Right atrium auricular region (tissue), 2 donors: ENCODE measurements at regions not wholly inside any gene's neighbourhood (a gene's known extent, or its start where the extent isn't known, plus 50 kb on each side); places are given as distances from the start of the nearest gene placed in this dataset.

Experiments
- DNase-seq: peaks from one replicate; pipeline ENCODE4 v3.0.0-alpha.2; 2019; ENCODE audit warnings: low spot score
- H3K27ac ChIP-seq, 2 donors: fragments of 200-600 bp; sonication (generic); 1 replicate in 1 of 2; 2 replicates in 1 of 2; pipeline ENCODE4 v1.5.1; 2016 to 2019
- H3K27me3 ChIP-seq, 2 donors: fragments of 200-600 bp; sonication (generic); one replicate each; pipeline versions ENCODE4 v1.5.1 to v1.6.0; 2017 to 2019
- H3K36me3 ChIP-seq: fragments of 200-600 bp; sonication (generic); one replicate; pipeline ENCODE4 v1.5.1; 2016
- H3K4me1 ChIP-seq, 2 donors: fragments of 200-600 bp; sonication (generic); one replicate each; pipeline versions ENCODE4 v1.5.1 to v1.6.0; 2017 to 2019
- H3K4me3 ChIP-seq, 2 donors: fragments of 200-600 bp; sonication (generic); 1 replicate in 1 of 2; 2 replicates in 1 of 2; pipeline ENCODE4 v1.5.1; 2017 to 2019; ENCODE audit warnings: mild to moderate bottlenecking in 1 of 2, moderate library complexity in 1 of 2
- H3K9me3 ChIP-seq, 2 donors: fragments of 200-600 bp; sonication (generic); one replicate each; pipeline ENCODE4 v1.5.1; 2019
- CTCF ChIP-seq, 2 donors: fragments of 200-600 bp; sonication (generic); IDR thresholded peaks; one replicate each; pipeline ENCODE4 v1.5.1; 2019; ENCODE audit warnings: antibody characterized with exemption in 2 of 2

- Histone ChIP-seq H3K4me1 (no peaks in the 10 kb centered on the region), H3K36me3 (no peaks in the 10 kb centered on the region), H3K9me3 (no peaks in the 10 kb centered on the region), H3K27me3 (no peaks in the 10 kb centered on the region), H3K27ac (no peak overlapping the region), H3K4me3 (no peak overlapping the region)
- TF ChIP-seq CTCF (IDR thresholded peaks at IDR 0.05) = no peak
- DNase-seq = no peak
Observed at GRCh38 chr2:23145460-23145859, 239.5 kb upstream of the KLHL29 start.

GRCh38 chr2:23146011-23146410 is 239.0 kb upstream of the KLHL29 start:
- DNase-seq = no peak
- H3K27me3 ChIP-seq = no peaks in the 10 kb centered on the region
- H3K27ac ChIP-seq = no peak overlapping the region
- no peaks in the 10 kb centered on the region for H3K9me3 ChIP-seq
- TF ChIP-seq CTCF (IDR thresholded peaks at IDR 0.05) = no peak
- H3K4me1 ChIP-seq = no peaks in the 10 kb centered on the region
- H3K36me3 ChIP-seq = no peaks in the 10 kb centered on the region
- no peak overlapping the region for H3K4me3 ChIP-seq

GRCh38 chr2:23148342-23148741 is 236.6 kb upstream of the KLHL29 start:
- Histone ChIP-seq H3K36me3 (no peaks in the 10 kb centered on the region), H3K27ac (no peak overlapping the region), H3K27me3 (no peaks in the 10 kb centered on the region), H3K9me3 (no peaks in the 10 kb centered on the region), H3K4me3 (no peak overlapping the region), H3K4me1 (no peaks in the 10 kb centered on the region)
- TF ChIP-seq CTCF (IDR thresholded peaks at IDR 0.05) = no peak
- no peak for DNase-seq

GRCh38 chr2:23149777-23150176 is 235.2 kb upstream of the KLHL29 start:
- no peak overlapping the region for H3K27ac ChIP-seq
- H3K4me1 ChIP-seq = no peaks in the 10 kb centered on the region
- H3K9me3 ChIP-seq = no peaks in the 10 kb centered on the region
- TF ChIP-seq CTCF (IDR thresholded peaks at IDR 0.05) = no peak
- no peaks in the 10 kb centered on the region for H3K36me3 ChIP-seq
- H3K27me3 ChIP-seq = no peaks in the 10 kb centered on the region
- DNase-seq = no peak
- H3K4me3 ChIP-seq = no peak overlapping the region

GRCh38 chr2:23153484-23153883 is 231.5 kb upstream of the KLHL29 start:
- Histone ChIP-seq H3K27me3 (no peaks in the 10 kb centered on the region), H3K27ac (no peak overlapping the region), H3K4me3 (no peak overlapping the region), H3K9me3 (no peaks in the 10 kb centered on the region), H3K36me3 (no peaks in the 10 kb centered on the region), H3K4me1 (no peaks in the 10 kb centered on the region)
- DNase-seq = no peak
- TF ChIP-seq CTCF (IDR thresholded peaks at IDR 0.05) = no peak

GRCh38 chr2:23155022-23155421 is 230.0 kb upstream of the KLHL29 start:
- DNase-seq = no peak
- Histone ChIP-seq H3K27me3 (no peaks in the 10 kb centered on the region), H3K36me3 (no peaks in the 10 kb centered on the region), H3K4me3 (no peak overlapping the region), H3K27ac (no peak overlapping the region), H3K4me1 (no peaks in the 10 kb centered on the region), H3K9me3 (no peaks in the 10 kb centered on the region)
- no peak for TF ChIP-seq CTCF (IDR thresholded peaks at IDR 0.05)
